ENCODE measurements at regions not wholly inside any gene's neighbourhood (a gene's known extent, or its start where the extent isn't known, plus 50 kb on each side); places are given as distances from the start of the nearest gene placed in this dataset.
"Not testable (repeated sequence)": the region's sequence is repeated elsewhere in the genome, so short reads cannot be mapped to it uniquely, and the experiment has no call there.

- H3K4me3 ChIP-seq (ENCODE audit: insufficient read depth, low read length); H3K27ac ChIP-seq (ENCODE audit: low read depth, low read length); DNase-seq (ENCODE audit: insufficient read length, low spot score, missing footprints); H3K4me1 ChIP-seq (ENCODE audit: insufficient read depth, low read length); H4K20me1 ChIP-seq (ENCODE audit: insufficient read depth, low read length); H3K79me2 ChIP-seq (ENCODE audit: insufficient read depth, low read length); H3K36me3 ChIP-seq (ENCODE audit: insufficient read depth, low read length); H3K4me2 ChIP-seq (ENCODE audit: insufficient read depth, low read length); H2AFZ ChIP-seq (ENCODE audit: low read length); H3K9me3 ChIP-seq (ENCODE audit: low read depth, low read length); H3K27me3 ChIP-seq (ENCODE audit: insufficient read depth, low read length): not testable (repeated sequence)
These were observed 3947.8 kb upstream of the TPTE start for GRCh38 chr21:6573576-6573975.

- not testable (repeated sequence) for H2AFZ ChIP-seq (ENCODE audit: low read length); H3K36me3 ChIP-seq (ENCODE audit: insufficient read depth, low read length); H3K79me2 ChIP-seq (ENCODE audit: insufficient read depth, low read length); H3K9me3 ChIP-seq (ENCODE audit: low read depth, low read length); H3K27ac ChIP-seq (ENCODE audit: low read depth, low read length); H3K4me3 ChIP-seq (ENCODE audit: insufficient read depth, low read length); H3K4me2 ChIP-seq (ENCODE audit: insufficient read depth, low read length); H4K20me1 ChIP-seq (ENCODE audit: insufficient read depth, low read length); H3K27me3 ChIP-seq (ENCODE audit: insufficient read depth, low read length); H3K4me1 ChIP-seq (ENCODE audit: insufficient read depth, low read length); DNase-seq (ENCODE audit: insufficient read length, low spot score, missing footprints)
These were observed 3941.6 kb upstream of the TPTE start for GRCh38 chr21:6579801-6580200.
